ENCODE measurements at regions not wholly inside any gene's neighbourhood (a gene's known extent, or its start where the extent isn't known, plus 50 kb on each side); places are given as distances from the start of the nearest gene placed in this dataset.

GRCh38 chr5:31066655-31067328 lies 126.7 kb upstream of the CDH6 start:
- no peak for TF ChIP-seq CTCF (IDR thresholded peaks at IDR 0.05)
- DNase-seq (ENCODE audit: low spot score) = no peak
- ATAC-seq (ENCODE audit: low FRiP score) = peak; percentile 83

- TF ChIP-seq CTCF (IDR thresholded peaks at IDR 0.05) = no peak
- ATAC-seq (ENCODE audit: low FRiP score) = no peak
- DNase-seq (ENCODE audit: low spot score) = no peak
Observed at GRCh38 chr5:31064215-31064614, 129.3 kb upstream of the CDH6 start.

- ATAC-seq (ENCODE audit: low FRiP score) = no peak
- no peak for TF ChIP-seq CTCF (IDR thresholded peaks at IDR 0.05)
- no peak for DNase-seq (ENCODE audit: low spot score)
Observed at GRCh38 chr5:31062902-31063580, 130.4 kb upstream of the CDH6 start.

- DNase-seq (ENCODE audit: low spot score) = no peak
- peak; percentile 66 for ATAC-seq (ENCODE audit: low FRiP score)
- no peak for TF ChIP-seq CTCF (IDR thresholded peaks at IDR 0.05)
Observed at GRCh38 chr5:31059889-31060288, 133.6 kb upstream of the CDH6 start.

- no peak for DNase-seq (ENCODE audit: low spot score)
- ATAC-seq (ENCODE audit: low FRiP score) = no peak
- TF ChIP-seq CTCF (IDR thresholded peaks at IDR 0.05) = no peak
Observed at GRCh38 chr5:31054453-31054852, 139.0 kb upstream of the CDH6 start.

- no peak for TF ChIP-seq CTCF (IDR thresholded peaks at IDR 0.05)
- ATAC-seq (ENCODE audit: low FRiP score) = no peak
- DNase-seq (ENCODE audit: low spot score) = no peak
Observed at GRCh38 chr5:31052937-31053658, 140.4 kb upstream of the CDH6 start.
